Prostate gland (tissue), 2 donors: ENCODE measurements at regions not wholly inside any gene's neighbourhood (a gene's known extent, or its start where the extent isn't known, plus 50 kb on each side); places are given as distances from the start of the nearest gene placed in this dataset.
"Not testable (repeated sequence)": the region's sequence is repeated elsewhere in the genome, so short reads cannot be mapped to it uniquely, and the experiment has no call there.

Experiments
- DNase-seq: peaks from one replicate; pipeline ENCODE4 v3.0.0-alpha.2; 2019; ENCODE audit warnings: low spot score
- H3K27ac ChIP-seq, 2 donors: fragments of 200-600 bp; sonication (generic); 2 replicates each; pipeline ENCODE4 v1.5.1; 2017 to 2019
- H3K27me3 ChIP-seq: fragments of 200-600 bp; sonication (generic); replicated peaks from 2 replicates; pipeline ENCODE4 v1.5.1; 2019; ENCODE audit not compliant: insufficient read depth
- H3K36me3 ChIP-seq, 2 donors: fragments of 200-600 bp; sonication (generic); 1 replicate in 1 of 2; 2 replicates in 1 of 2; pipeline versions ENCODE4 v1.5.1 to v1.8.1; 2017 to 2019
- H3K4me1 ChIP-seq: fragments of 200-600 bp; sonication (generic); replicated peaks from 2 replicates; pipeline ENCODE4 v1.5.1; 2019
- H3K4me3 ChIP-seq, 2 donors: fragments of 200-600 bp; sonication (generic); 2 replicates each; pipeline ENCODE4 v1.5.1; 2017 to 2019
- H3K9me3 ChIP-seq: fragments of 200-600 bp; sonication (generic); 2 replicates; pipeline ENCODE4 v1.5.1; 2017
- POLR2A ChIP-seq: fragments of 450-650 bp; IDR thresholded peaks from one replicate; pipeline ENCODE4 v1.6.1; 2016; ENCODE audit warnings: antibody characterized with exemption, mild to moderate bottlenecking
- POLR2AphosphoS5 ChIP-seq: sonication (generic); formaldehyde crosslinking; IDR thresholded peaks from one replicate; pipeline ENCODE4 v1.6.1; 2017; ENCODE audit warnings: antibody characterized with exemption
- WGBS: methylation state at CpG from one replicate; pipeline ENCODE4 v1.1.5; 2018; 5-methylcytosine and 5-hydroxymethylcytosine counted together
- intact Hi-C: fragments of 100-400 bp; cut with DNase I; formaldehyde crosslinking; loops from one replicate; pipeline ENCODE4 v1.14.2; 2022
- TF ChIP-seq, protein P1 (sequence below), 4 experiments: fragments of 200-600 bp in 2 of 4; fragments of 450-650 bp in 2 of 4; sonication (generic) in 2 of 4; IDR thresholded peaks; 1 replicate in 3 of 4; 2 replicates in 1 of 4; pipeline ENCODE4 v1.5.1; 2016 to 2019; ENCODE audit warnings: antibody characterized with exemption in 4 of 4, mild to moderate bottlenecking in 2 of 4, moderate library complexity in 2 of 4

DNA sequence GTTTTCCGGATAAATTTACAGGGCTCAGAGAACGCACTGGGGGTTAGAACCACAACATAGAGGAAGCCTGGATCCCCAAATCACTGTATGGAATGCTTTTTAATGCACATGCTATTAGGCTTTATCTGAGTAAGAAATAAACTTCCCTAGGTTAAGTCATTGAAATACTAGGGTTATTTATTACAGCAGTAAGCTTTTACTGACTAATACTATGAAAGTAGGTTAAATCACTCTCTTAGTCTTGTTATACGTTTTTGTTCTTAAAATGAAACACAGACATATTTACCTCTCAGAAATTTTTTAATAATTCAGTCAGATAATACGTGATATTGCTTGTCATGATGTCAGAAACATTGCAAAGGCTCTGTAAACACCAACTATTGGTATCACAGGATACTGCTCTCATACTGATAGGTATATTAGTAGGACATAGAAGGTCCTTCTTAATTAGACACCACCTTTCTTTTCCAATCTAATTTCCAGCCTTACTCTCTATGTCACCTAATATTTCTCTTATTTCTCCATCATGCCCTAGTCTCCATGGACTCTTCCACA lies 162.7 kb upstream of the NYAP2 start:
- WGBS = 81% methylated on average over 4 of the region's 4 CpGs

DNA sequence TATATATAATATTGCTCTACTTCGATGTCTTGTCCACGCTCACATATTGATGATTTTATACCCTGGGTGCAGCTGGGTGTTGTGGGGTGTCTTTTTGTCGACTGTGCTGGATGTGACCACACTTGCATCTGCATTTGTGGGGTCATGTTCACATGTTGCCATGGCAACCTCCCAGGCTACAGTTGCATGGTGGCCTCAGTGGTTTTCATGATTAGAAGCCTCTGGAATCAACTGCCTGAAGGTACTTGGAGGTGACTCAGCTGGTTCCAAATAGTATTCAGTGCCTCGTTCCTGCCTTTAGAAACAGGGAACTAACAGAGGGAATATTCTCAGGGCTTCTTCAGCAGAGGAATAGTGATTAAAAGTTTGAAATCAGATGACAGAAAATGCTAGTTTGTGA lies 166.3 kb upstream of the NYAP2 start:
- TF ChIP-seq, protein P1, sequence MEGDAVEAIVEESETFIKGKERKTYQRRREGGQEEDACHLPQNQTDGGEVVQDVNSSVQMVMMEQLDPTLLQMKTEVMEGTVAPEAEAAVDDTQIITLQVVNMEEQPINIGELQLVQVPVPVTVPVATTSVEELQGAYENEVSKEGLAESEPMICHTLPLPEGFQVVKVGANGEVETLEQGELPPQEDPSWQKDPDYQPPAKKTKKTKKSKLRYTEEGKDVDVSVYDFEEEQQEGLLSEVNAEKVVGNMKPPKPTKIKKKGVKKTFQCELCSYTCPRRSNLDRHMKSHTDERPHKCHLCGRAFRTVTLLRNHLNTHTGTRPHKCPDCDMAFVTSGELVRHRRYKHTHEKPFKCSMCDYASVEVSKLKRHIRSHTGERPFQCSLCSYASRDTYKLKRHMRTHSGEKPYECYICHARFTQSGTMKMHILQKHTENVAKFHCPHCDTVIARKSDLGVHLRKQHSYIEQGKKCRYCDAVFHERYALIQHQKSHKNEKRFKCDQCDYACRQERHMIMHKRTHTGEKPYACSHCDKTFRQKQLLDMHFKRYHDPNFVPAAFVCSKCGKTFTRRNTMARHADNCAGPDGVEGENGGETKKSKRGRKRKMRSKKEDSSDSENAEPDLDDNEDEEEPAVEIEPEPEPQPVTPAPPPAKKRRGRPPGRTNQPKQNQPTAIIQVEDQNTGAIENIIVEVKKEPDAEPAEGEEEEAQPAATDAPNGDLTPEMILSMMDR (IDR thresholded peaks at IDR 0.05) = no peak
- no peak for TF ChIP-seq POLR2A
- no peak for TF ChIP-seq POLR2AphosphoS5
- Histone ChIP-seq H3K27me3 (no peaks in the 10 kb centered on the region), H3K27ac (no peak overlapping the region), H3K4me3 (no peak overlapping the region), H3K9me3 (no peaks in the 10 kb centered on the region), H3K4me1 (no peaks in the 10 kb centered on the region), H3K36me3 (no peaks in the 10 kb centered on the region)
- 73% methylated on average over 4 of the region's 4 CpGs for WGBS
- intact Hi-C loops = no loop called here
- DNase-seq = no peak

More for the DNA sequence above, 162.7 kb upstream of the NYAP2 start:
- no peaks in the 10 kb centered on the region for H3K9me3 ChIP-seq
- no peak for DNase-seq
- intact Hi-C loops = no loop called here
- no peak overlapping the region for H3K4me3 ChIP-seq
- no peaks in the 10 kb centered on the region for H3K36me3 ChIP-seq
- no peaks in the 10 kb centered on the region for H3K27me3 ChIP-seq
- no peak overlapping the region for H3K27ac ChIP-seq
- no peak for TF ChIP-seq POLR2A
- no peak for TF ChIP-seq POLR2AphosphoS5
- TF ChIP-seq, protein P1 (IDR thresholded peaks at IDR 0.05) = no peak
- H3K4me1 ChIP-seq = no peaks in the 10 kb centered on the region

DNA sequence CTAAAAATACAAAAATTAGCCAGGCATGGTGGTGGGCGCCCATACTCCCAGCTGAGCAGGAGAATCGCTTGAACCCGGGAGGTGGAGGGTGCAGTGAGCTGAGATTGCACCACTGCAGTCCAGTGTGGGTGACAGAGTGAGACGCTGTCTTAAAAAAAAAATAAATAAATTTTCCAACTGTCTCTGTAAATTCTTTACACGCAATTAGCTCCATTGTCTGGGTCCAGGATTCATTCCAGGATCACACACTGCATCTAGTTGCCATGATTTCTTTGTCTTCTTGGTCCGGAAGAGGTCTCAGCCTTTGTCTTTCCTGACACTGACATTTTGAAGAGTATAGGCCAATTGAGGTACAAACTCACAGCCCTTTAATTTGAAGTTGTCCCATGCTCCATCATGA lies 167.6 kb upstream of the NYAP2 start:
- H3K4me1 ChIP-seq = no peaks in the 10 kb centered on the region
- H3K27ac ChIP-seq = no peak overlapping the region
- H3K9me3 ChIP-seq = no peaks in the 10 kb centered on the region
- no peak for TF ChIP-seq POLR2A
- intact Hi-C loops = no loop called here
- peaks cover 4% of the 10 kb centered on the region for H3K27me3 ChIP-seq
- no peak overlapping the region for H3K4me3 ChIP-seq
- no peaks in the 10 kb centered on the region for H3K36me3 ChIP-seq
- DNase-seq = no peak
- 77% methylated on average over 6 of the region's 6 CpGs for WGBS

DNA sequence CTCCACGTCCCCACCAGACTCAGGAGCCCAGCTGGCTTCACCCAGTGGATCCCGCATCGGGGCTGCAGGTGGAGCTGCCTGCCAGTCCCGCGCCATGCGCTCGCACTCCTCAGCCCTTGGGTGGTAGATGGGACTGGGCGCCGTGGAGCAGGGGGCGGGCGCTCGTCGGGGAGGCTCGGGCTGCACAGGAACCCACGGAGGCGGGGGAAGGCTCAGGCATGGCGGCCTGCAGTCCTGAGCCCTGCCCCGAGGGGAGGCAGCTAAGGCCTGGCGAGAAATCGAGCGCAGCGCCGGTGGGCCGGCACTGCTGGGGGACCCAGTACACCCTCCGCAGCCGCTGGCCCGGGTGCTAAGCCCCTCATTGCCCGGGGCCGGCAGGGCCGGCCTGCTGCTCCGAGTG lies 170.2 kb upstream of the NYAP2 start:
- 97% methylated on average over 16 of the region's 31 CpGs for WGBS
- H3K4me3 ChIP-seq, intact Hi-C loops: not testable (repeated sequence)

DNA sequence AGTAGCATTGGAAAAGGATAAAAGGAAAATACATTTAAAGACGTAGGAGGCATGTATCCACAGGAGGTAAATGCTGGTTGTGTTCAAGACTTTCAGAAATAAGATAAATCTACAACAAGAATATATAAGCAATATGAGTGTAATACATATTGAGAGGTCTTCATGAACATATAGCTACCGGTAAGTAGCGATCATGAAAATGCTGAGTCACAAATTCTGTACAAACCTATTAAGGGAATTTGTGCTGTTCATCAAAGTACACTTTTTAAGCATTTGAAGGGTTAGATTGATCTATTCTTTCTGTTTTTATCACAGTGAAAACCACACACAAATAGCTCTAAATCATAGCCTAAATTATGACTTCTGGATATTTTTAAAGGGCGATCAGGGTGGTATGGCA lies 173.1 kb upstream of the NYAP2 start:
- Histone ChIP-seq H3K27me3 (peaks cover 4% of the 10 kb centered on the region), H3K27ac (no peak overlapping the region), H3K36me3 (no peaks in the 10 kb centered on the region), H3K4me3 (no peak overlapping the region), H3K4me1 (no peaks in the 10 kb centered on the region), H3K9me3 (no peaks in the 10 kb centered on the region)
- TF ChIP-seq POLR2AphosphoS5 = no peak
- TF ChIP-seq POLR2A = no peak
- TF ChIP-seq, protein P1 (IDR thresholded peaks at IDR 0.05) = no peak
- intact Hi-C loops = no loop called here
- no peak for DNase-seq
- WGBS = 78% methylated on average over 4 of the region's 4 CpGs

More for the DNA sequence above, 170.2 kb upstream of the NYAP2 start:
- H3K27ac ChIP-seq, DNase-seq, H3K27me3 ChIP-seq, H3K9me3 ChIP-seq, H3K4me1 ChIP-seq, H3K36me3 ChIP-seq: not testable (repeated sequence)

DNA sequence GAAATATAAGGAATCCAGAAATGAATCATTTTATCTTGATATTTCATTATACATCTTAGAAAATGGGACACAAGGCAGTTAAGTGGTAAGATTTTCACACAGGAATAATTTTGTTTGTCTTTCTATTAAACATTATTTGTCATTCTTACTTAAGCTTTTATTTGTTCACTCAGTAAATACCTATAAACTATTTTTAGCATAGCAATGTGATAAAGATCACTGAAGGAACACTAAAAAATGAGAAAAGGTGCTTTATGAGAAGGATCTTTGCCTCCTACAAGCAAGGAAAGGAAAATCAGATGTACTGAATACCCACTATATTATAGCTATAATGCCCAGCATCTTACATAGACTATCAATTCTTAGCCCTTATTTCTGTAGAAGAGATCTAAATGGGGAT lies 176.2 kb upstream of the NYAP2 start:
- Histone ChIP-seq H3K4me3 (no peak overlapping the region), H3K4me1 (no peaks in the 10 kb centered on the region), H3K27ac (no peak overlapping the region), H3K9me3 (no peaks in the 10 kb centered on the region), H3K27me3 (peaks cover 4% of the 10 kb centered on the region), H3K36me3 (no peaks in the 10 kb centered on the region)
- peak; percentile 20 for TF ChIP-seq POLR2AphosphoS5
- TF ChIP-seq, protein P1 (IDR thresholded peaks at IDR 0.05) = no peak
- intact Hi-C loops = no loop called here
- no peak for DNase-seq
